HEK293T (cell line): ENCODE measurements at regions not wholly inside any gene's neighbourhood (a gene's known extent, or its start where the extent isn't known, plus 50 kb on each side); places are given as distances from the start of the nearest gene placed in this dataset.

ENCODE experiments used
- ARNT ChIP-seq: fragments of 450-650 bp; IDR thresholded peaks from 2 replicates; pipeline ENCODE4 v1.6.1; 2017; ENCODE audit warnings: mild to moderate bottlenecking
- BHLHE40 ChIP-seq: fragments of 450-650 bp; IDR thresholded peaks from 2 replicates; pipeline ENCODE4 v1.6.1; 2016; ENCODE audit warnings: mild to moderate bottlenecking, moderate library complexity, borderline replicate concordance
- CTBP1 ChIP-seq: fragments of 450-650 bp; IDR thresholded peaks from 2 replicates; pipeline ENCODE4 v1.6.1; 2016; ENCODE audit warnings: borderline replicate concordance
- ELF4 ChIP-seq: fragments of 450-650 bp; IDR thresholded peaks from 2 replicates; pipeline ENCODE4 v1.6.1; 2017; ENCODE audit warnings: antibody characterized with exemption
- FOXA1 ChIP-seq: fragments of 450-650 bp; IDR thresholded peaks from 2 replicates; pipeline ENCODE4 v1.6.1; 2016; ENCODE audit warnings: mild to moderate bottlenecking
- FOXK2 ChIP-seq: fragments of 450-650 bp; IDR thresholded peaks from 2 replicates; pipeline ENCODE4 v1.6.1; 2016; ENCODE audit warnings: mild to moderate bottlenecking
- FOXM1 ChIP-seq: fragments of 450-650 bp; IDR thresholded peaks from 2 replicates; pipeline ENCODE4 v1.6.1; 2017; ENCODE audit warnings: mild to moderate bottlenecking, borderline replicate concordance
- HDGF ChIP-seq: fragments of 450-650 bp; IDR thresholded peaks from 2 replicates; pipeline ENCODE4 v1.6.1; 2017; ENCODE audit warnings: antibody characterized with exemption, borderline replicate concordance
- LEF1 ChIP-seq: fragments of 450-650 bp; IDR thresholded peaks from 2 replicates; pipeline ENCODE4 v1.6.1; 2017; ENCODE audit warnings: mild to moderate bottlenecking, borderline replicate concordance
- NFRKB ChIP-seq: fragments of 450-650 bp; IDR thresholded peaks from 2 replicates; pipeline ENCODE4 v1.6.1; 2016; ENCODE audit warnings: mild to moderate bottlenecking, moderate library complexity
- SP1 ChIP-seq: fragments of 450-650 bp; IDR thresholded peaks from 2 replicates; pipeline ENCODE4 v1.6.1; 2017
- ZNF384 ChIP-seq: fragments of 450-650 bp; IDR thresholded peaks from 2 replicates; pipeline ENCODE4 v1.6.1; 2016
- TF ChIP-seq, protein P1 (sequence below): fragments of 450-650 bp; IDR thresholded peaks from 2 replicates; pipeline ENCODE4 v1.6.1; 2016

DNA sequence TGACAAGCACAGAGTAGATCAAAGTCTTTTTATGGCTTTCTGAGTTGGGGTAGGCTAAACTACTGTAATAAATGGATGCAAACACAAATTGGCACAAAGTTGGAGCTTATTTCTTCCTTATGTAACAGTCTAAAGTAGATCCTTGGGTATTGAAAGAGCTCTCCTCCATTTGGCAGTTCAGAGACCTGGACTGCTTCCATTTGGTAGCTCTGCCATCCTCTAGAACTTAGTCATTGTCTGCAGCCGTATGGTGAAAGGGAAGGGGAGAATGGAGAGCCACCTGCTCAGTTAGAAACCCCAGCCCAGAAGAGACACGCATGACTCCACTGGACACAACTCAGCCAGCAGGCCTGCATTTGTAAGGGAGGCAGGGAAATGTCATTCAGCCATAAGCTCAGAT is 345.0 kb downstream of the DMAC1 start:
- TF ChIP-seq HDGF = no peak
- no peak for TF ChIP-seq ZNF384
- no peak for TF ChIP-seq FOXA1
- TF ChIP-seq SP1 = no peak
- TF ChIP-seq NFRKB = no peak
- no peak for TF ChIP-seq ELF4
- TF ChIP-seq FOXM1 = no peak
- no peak for TF ChIP-seq CTBP1
- no peak for TF ChIP-seq FOXK2
- TF ChIP-seq BHLHE40 = no peak
- no peak for TF ChIP-seq ARNT
- no peak for TF ChIP-seq LEF1
- TF ChIP-seq, protein P1, sequence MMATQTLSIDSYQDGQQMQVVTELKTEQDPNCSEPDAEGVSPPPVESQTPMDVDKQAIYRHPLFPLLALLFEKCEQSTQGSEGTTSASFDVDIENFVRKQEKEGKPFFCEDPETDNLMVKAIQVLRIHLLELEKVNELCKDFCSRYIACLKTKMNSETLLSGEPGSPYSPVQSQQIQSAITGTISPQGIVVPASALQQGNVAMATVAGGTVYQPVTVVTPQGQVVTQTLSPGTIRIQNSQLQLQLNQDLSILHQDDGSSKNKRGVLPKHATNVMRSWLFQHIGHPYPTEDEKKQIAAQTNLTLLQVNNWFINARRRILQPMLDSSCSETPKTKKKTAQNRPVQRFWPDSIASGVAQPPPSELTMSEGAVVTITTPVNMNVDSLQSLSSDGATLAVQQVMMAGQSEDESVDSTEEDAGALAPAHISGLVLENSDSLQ = no peak
